HepG2 (cell line): ENCODE measurements at regions not wholly inside any gene's neighbourhood (a gene's known extent, or its start where the extent isn't known, plus 50 kb on each side); places are given as distances from the start of the nearest gene placed in this dataset.

Experiments used
- ATAC-seq: fragments of 200-7000 bp; cut with Tn5 transposase; 3 replicates; pipeline ENCODE4 v1.9.1; 2020; ENCODE audit warnings: mild to moderate bottlenecking, moderate library complexity
- BruUV-seq: library from RNA; stranded (reverse); fragments of 400-500 nt; replicated peaks from 2 replicates; lab custom pipeline; 2021; lab: Mats Ljungman, UMichigan
- CTCF ChIA-PET: fragments of 300-600 bp; formaldehyde crosslinking; extraction: SDS; loops from one replicate; lab custom pipeline; 2021; ENCODE audit warnings: low total read pairs, inconsistent platforms, low intra/inter-chr PET ratio; lab: Yijun Ruan, JAX
- POLR2A ChIA-PET: fragments of 350-600 bp; sonication (Branson Sonifier 250); formaldehyde crosslinking; loops from one replicate; lab custom pipeline; 2020; ENCODE audit warnings: antibody characterized with exemption, inconsistent platforms; lab: Yijun Ruan, JAX
- DNase-seq: peaks from one replicate; pipeline ENCODE4 v3.0.0-alpha.2; 2015; ENCODE audit warnings: low spot score
- FAIRE-seq: peaks from 3 replicates; lab custom pipeline; 2011; peaks lifted over from hg19 to GRCh38; lab: Jason Lieb, UNC
- H2AFZ ChIP-seq: one replicate; pipeline ENCODE4 v1.6.1; 2011; ENCODE audit warnings: low read length, inconsistent platforms
- H3K27ac ChIP-seq: fragments of 300-600 bp; 3 replicates; pipeline ENCODE4 v1.8.0; 2011; ENCODE audit warnings: mixed run types, mild to moderate bottlenecking, mixed read lengths, low read length, inconsistent platforms; ENCODE audit not compliant: insufficient read depth; ENCODE audit errors: extremely low read length
- H3K27me3 ChIP-seq, 2 experiments: fragments of 200-600 bp in 1 of 2; 2 replicates in 1 of 2; 3 replicates in 1 of 2; pipeline versions ENCODE4 v1.6.0 to v1.8.0; 2011; ENCODE audit warnings: low read length in 2 of 2, mild to moderate bottlenecking in 2 of 2, moderate library complexity in 2 of 2, inconsistent platforms in 1 of 2; ENCODE audit not compliant: insufficient read depth in 2 of 2, control insufficient read depth in 1 of 2
- H3K36me3 ChIP-seq, 2 experiments: fragments of 200-600 bp in 1 of 2; replicated peaks in 1 of 2; 2 replicates in 1 of 2; 3 replicates in 1 of 2; pipeline versions ENCODE4 v1.5.1 to v1.8.0; 2011; ENCODE audit warnings: low read length in 2 of 2, inconsistent platforms in 1 of 2; ENCODE audit not compliant: insufficient read depth in 2 of 2, control insufficient read depth in 1 of 2
- H3K4me1 ChIP-seq: 2 replicates; pipeline ENCODE4 v1.5.1; 2012; ENCODE audit warnings: low read length, inconsistent platforms; ENCODE audit not compliant: insufficient read depth
- H3K4me2 ChIP-seq: 2 replicates; pipeline ENCODE4 v1.6.0; 2011; ENCODE audit warnings: low read depth, low read length, inconsistent platforms
- H3K4me3 ChIP-seq, 3 experiments: fragments of 200-600 bp in 1 of 3; sonication (generic), shearing (Covaris generic) in 1 of 3; replicated peaks in 1 of 3; 2 replicates each; pipeline ENCODE4 v1.5.1; 2011 to 2016; ENCODE audit warnings: low read length in 3 of 3, inconsistent platforms in 2 of 3, low read depth in 2 of 3, mild to moderate bottlenecking in 2 of 3, control low read depth in 1 of 3, mixed read lengths in 1 of 3; ENCODE audit not compliant: insufficient read depth in 1 of 3
- H3K79me2 ChIP-seq: one replicate; pipeline ENCODE4 v1.6.1; 2011; ENCODE audit warnings: low read length, inconsistent platforms; ENCODE audit not compliant: insufficient read depth
- H3K9ac ChIP-seq: 2 replicates; pipeline ENCODE4 v1.6.0; 2011; ENCODE audit warnings: mild to moderate bottlenecking, low read depth, low read length, inconsistent platforms; ENCODE audit not compliant: insufficient read depth
- H3K9me3 ChIP-seq: 2 replicates; pipeline ENCODE4 v1.5.1; 2012; ENCODE audit warnings: mild to moderate bottlenecking, low read length
- H4K20me1 ChIP-seq: 2 replicates; pipeline ENCODE4 v1.6.0; 2011; ENCODE audit warnings: inconsistent platforms, mild to moderate bottlenecking, low read length, moderate library complexity; ENCODE audit not compliant: insufficient read depth
- AKAP8 ChIP-seq: sonication (generic); formaldehyde crosslinking; IDR thresholded peaks from 2 replicates; pipeline ENCODE4 v1.5.1; 2020; ENCODE audit warnings: mild to moderate bottlenecking, missing genetic modification reagents
- CERS6 ChIP-seq: sonication (generic); formaldehyde crosslinking; IDR thresholded peaks from 2 replicates; pipeline ENCODE4 v1.5.0; 2020; ENCODE audit warnings: missing genetic modification reagents
- DDIT3 ChIP-seq: sonication (generic); formaldehyde crosslinking; IDR thresholded peaks from 2 replicates; pipeline ENCODE4 v1.4.0; 2020; ENCODE audit warnings: mild to moderate bottlenecking, missing genetic modification reagents
- FOXC1 ChIP-seq: sonication (generic); formaldehyde crosslinking; IDR thresholded peaks from 2 replicates; pipeline ENCODE4 v1.8.0; 2022; ENCODE audit warnings: mild to moderate bottlenecking, missing genetic modification reagents, borderline replicate concordance
- KLF11 ChIP-seq: IDR thresholded peaks from 2 replicates; pipeline ENCODE4 v1.6.1; 2016; ENCODE audit warnings: missing compliant biosample characterization
- MAFK ChIP-seq, 2 experiments: IDR thresholded peaks in 1 of 2; conservative IDR thresholded peaks in 1 of 2; 2 replicates each; pipeline ENCODE4 v1.6.1; 2011; ENCODE audit warnings: improper control_type of control experiment in 2 of 2, low read length in 2 of 2
- MTA3 ChIP-seq: sonication (generic); formaldehyde crosslinking; IDR thresholded peaks from 2 replicates; pipeline ENCODE4 v1.4.0; 2020; ENCODE audit warnings: missing genetic modification reagents
- NKX3-1 ChIP-seq: sonication (generic); formaldehyde crosslinking; IDR thresholded peaks from 2 replicates; pipeline ENCODE4 v1.5.0; 2020; ENCODE audit warnings: missing genetic modification reagents
- NPAS2 ChIP-seq: sonication (generic); formaldehyde crosslinking; IDR thresholded peaks from 2 replicates; pipeline ENCODE4 v1.8.0; 2022; ENCODE audit warnings: mild to moderate bottlenecking, missing genetic modification reagents, borderline replicate concordance
- ZC3H4 ChIP-seq: sonication (generic); formaldehyde crosslinking; IDR thresholded peaks from 2 replicates; pipeline ENCODE4 v1.4.0; 2020; ENCODE audit warnings: missing genetic modification reagents, borderline replicate concordance
- ZNF343 ChIP-seq: sonication (generic); formaldehyde crosslinking; IDR thresholded peaks from 2 replicates; pipeline ENCODE4 v1.4.0; 2020; ENCODE audit warnings: mild to moderate bottlenecking, missing genetic modification reagents
- ZNF451 ChIP-seq: sonication (generic); formaldehyde crosslinking; IDR thresholded peaks from 2 replicates; pipeline ENCODE4 v1.5.0; 2020; ENCODE audit warnings: mild to moderate bottlenecking, missing genetic modification reagents
- ZNF703 ChIP-seq: sonication (generic); formaldehyde crosslinking; IDR thresholded peaks from 2 replicates; pipeline ENCODE4 v1.5.1; 2020; ENCODE audit warnings: missing genetic modification reagents, mild to moderate bottlenecking, moderate library complexity, borderline replicate concordance
- WGBS: methylation state at CpG from one replicate; pipeline ENCODE4 v1.1.6; 2017; ENCODE audit warnings: low lambda C conversion rate; 5-methylcytosine and 5-hydroxymethylcytosine counted together
- in situ Hi-C: cut with HindIII; loops from 2 replicates; pipeline ENCODE4 v1.10.0; 2017; ENCODE audit warnings: low pct_unique_long_range_greater_than_20kb; ENCODE audit not compliant: extremely low pct_ligation_motif_present
- intact Hi-C: fragments of 100-400 bp; cut with micrococcal nuclease; formaldehyde crosslinking; loops from one replicate; pipeline ENCODE4 v1.10.0; 2022; ENCODE audit not compliant: unreplicated experiment

- ATAC-seq (no peak), FAIRE-seq (no peak), DNase-seq (no peak)
- Histone ChIP-seq H4K20me1 (no peaks in the 10 kb centered on the region), H3K27ac (no peak overlapping the region), H3K4me1 (no peaks in the 10 kb centered on the region), H3K27me3 (no peaks in the 10 kb centered on the region), H2AFZ (no peak overlapping the region), H3K4me3 (no peak overlapping the region), H3K9me3 (no peaks in the 10 kb centered on the region), H3K36me3 (no peaks in the 10 kb centered on the region), H3K4me2 (no peak overlapping the region), H3K9ac (no peak overlapping the region), H3K79me2 (no peaks in the 10 kb centered on the region)
- 39% methylated on average over 3 of the region's 3 CpGs for WGBS
- ChIA-PET CTCF (no interaction called here), POLR2A (no interaction called here)
- intact Hi-C loops (no loop called here), in situ Hi-C loops (no loop called here)
- TF ChIP-seq AKAP8 (no peak), CERS6 (CRISPR knock-in tag) (no peak), FOXC1 (CRISPR knock-in tag) (no peak)
- BruUV-seq: no TSS peak
These were observed 81.4 kb upstream of the CFAP20DC start for GRCh38 chr3:59131016-59131766.

GRCh38 chr3:59128685-59129084, 78.9 kb upstream of the CFAP20DC start:
- in situ Hi-C loops: no loop called here

More at GRCh38 chr3:59128685-59129084, 78.9 kb upstream of the CFAP20DC start:
- no TSS peak for BruUV-seq
- ChIA-PET CTCF (no interaction called here), POLR2A (no interaction called here)
- H3K9me3 ChIP-seq: no peaks in the 10 kb centered on the region
- H3K36me3 ChIP-seq: no peaks in the 10 kb centered on the region
- WGBS: 0% methylated on average over 3 of the region's 3 CpGs
- FAIRE-seq (no peak), ATAC-seq (no peak), DNase-seq (no peak)
- no peaks in the 10 kb centered on the region for H3K4me1 ChIP-seq
- H3K4me3 ChIP-seq: no peak overlapping the region
- no peak for TF ChIP-seq NPAS2
- TF ChIP-seq NKX3-1: no peak
- TF ChIP-seq MTA3 (CRISPR knock-in tag): no peak
- TF ChIP-seq MAFK (conservative IDR thresholded peaks at IDR 0.05 in 1 of 2, IDR thresholded peaks at IDR 0.05 in 1 of 2; ENCODE audit: low read length in 2 of 2): no peak
- TF ChIP-seq KLF11 (CRISPR knock-in tag): no peak
- TF ChIP-seq DDIT3 (CRISPR knock-in tag): no peak
- TF ChIP-seq ZNF703 (CRISPR knock-in tag): no peak
- no peak for TF ChIP-seq ZNF451 (CRISPR knock-in tag)
- TF ChIP-seq ZC3H4 (CRISPR knock-in tag): no peak
- no peak for TF ChIP-seq ZNF343 (CRISPR knock-in tag)
- intact Hi-C loops: no loop called here
- no peaks in the 10 kb centered on the region for H4K20me1 ChIP-seq
- no peak overlapping the region for H2AFZ ChIP-seq
- H3K79me2 ChIP-seq: no peaks in the 10 kb centered on the region
- H3K27me3 ChIP-seq: no peaks in the 10 kb centered on the region
- no peak overlapping the region for H3K9ac ChIP-seq
- H3K27ac ChIP-seq: no peak overlapping the region
- H3K4me2 ChIP-seq: no peak overlapping the region
